Liver (tissue), 3 donors: ENCODE measurements at regions not wholly inside any gene's neighbourhood (a gene's known extent, or its start where the extent isn't known, plus 50 kb on each side); places are given as distances from the start of the nearest gene placed in this dataset.

Experiments
- ATF3 ChIP-seq: IDR thresholded peaks from 2 replicates; pipeline ENCODE4 v1.6.1; 2016; ENCODE audit warnings: antibody characterized with exemption
- CTCF ChIP-seq: fragments of 150-350 bp; IDR thresholded peaks from 2 replicates; pipeline ENCODE4 v1.5.1; 2017; ENCODE audit warnings: improper control_type of control experiment, low read depth, low read length; ENCODE audit not compliant: missing input control
- EGR1 ChIP-seq, 2 donors: IDR thresholded peaks; 2 replicates each; pipeline ENCODE4 v1.6.1; 2016 to 2018; ENCODE audit warnings: antibody characterized with exemption in 2 of 2, low read depth in 2 of 2
- JUND ChIP-seq, 2 donors: IDR thresholded peaks; 2 replicates each; pipeline ENCODE4 v1.6.1; 2016; ENCODE audit warnings: antibody characterized with exemption in 2 of 2
- MAX ChIP-seq: IDR thresholded peaks from 2 replicates; pipeline ENCODE4 v1.6.1; 2016; ENCODE audit warnings: antibody characterized with exemption
- REST ChIP-seq: IDR thresholded peaks from 2 replicates; pipeline ENCODE4 v1.6.1; 2016; ENCODE audit warnings: antibody characterized with exemption, mild to moderate bottlenecking
- RXRA ChIP-seq, 2 donors: IDR thresholded peaks; 2 replicates each; pipeline ENCODE4 v1.6.1; 2017 to 2018; ENCODE audit warnings: antibody characterized with exemption in 2 of 2, mild to moderate bottlenecking in 1 of 2
- SP1 ChIP-seq: IDR thresholded peaks from 2 replicates; pipeline ENCODE4 v1.6.1; 2018; ENCODE audit warnings: antibody characterized with exemption, mild to moderate bottlenecking
- TAF1 ChIP-seq: conservative IDR thresholded peaks from 2 replicates; pipeline ENCODE4 v1.6.1; 2016; ENCODE audit warnings: antibody characterized with exemption, mild to moderate bottlenecking
- YY1 ChIP-seq: IDR thresholded peaks from 2 replicates; pipeline ENCODE4 v1.6.1; 2016; ENCODE audit warnings: antibody characterized with exemption, mild to moderate bottlenecking
- donor health status: healthy.
- donor health status: healthy.

GRCh38 chr7:20906801-20907453 is 120.2 kb upstream of the SP8 start:
- TF ChIP-seq REST (no peak), MAX (no peak), TAF1 (no peak), CTCF (no peak), ATF3 (no peak), EGR1 (IDR thresholded peaks at IDR 0.05; ENCODE audit: low read depth in 2 of 2) (no peak), SP1 (no peak), YY1 (no peak), JUND (IDR thresholded peaks at IDR 0.05) (no peak), RXRA (IDR thresholded peaks at IDR 0.05) (no peak)
